Smooth muscle cell (in vitro differentiated cells): ENCODE measurements at regions not wholly inside any gene's neighbourhood (a gene's known extent, or its start where the extent isn't known, plus 50 kb on each side); places are given as distances from the start of the nearest gene placed in this dataset.

ENCODE experiments used
- DNase-seq: peaks from one replicate; lab custom pipeline; 2025; ENCODE audit not compliant: unreplicated experiment; lab: John Stamatoyannopoulos, UW
- H2AFZ ChIP-seq: fragments of 200-600 bp; sonication (generic); 2 replicates; pipeline ENCODE4 v1.6.0; 2016; ENCODE audit warnings: antibody characterized with exemption, low read depth, mild to moderate bottlenecking
- H3F3A ChIP-seq: fragments of 200-600 bp; sonication (generic); 2 replicates; pipeline ENCODE4 v1.6.0; 2017; ENCODE audit warnings: antibody characterized with exemption, low read depth
- H3K27ac ChIP-seq: fragments of 200-600 bp; sonication (generic); 2 replicates; pipeline ENCODE4 v1.5.1; 2016; ENCODE audit warnings: low read depth, mild to moderate bottlenecking
- H3K27me3 ChIP-seq: fragments of 200-600 bp; sonication (generic); 2 replicates; pipeline ENCODE4 v1.6.1; 2016; ENCODE audit warnings: low read depth, mild to moderate bottlenecking
- H3K36me3 ChIP-seq: fragments of 200-600 bp; sonication (generic); 2 replicates; pipeline ENCODE4 v1.5.1; 2016; ENCODE audit warnings: low read depth
- H3K4me1 ChIP-seq: fragments of 200-600 bp; sonication (generic); 2 replicates; pipeline ENCODE4 v1.5.1; 2016; ENCODE audit warnings: low read depth
- H3K4me2 ChIP-seq: fragments of 200-600 bp; sonication (generic); 2 replicates; pipeline ENCODE4 v1.6.0; 2016; ENCODE audit warnings: mild to moderate bottlenecking
- H3K4me3 ChIP-seq: fragments of 200-600 bp; sonication (generic); 2 replicates; pipeline ENCODE4 v1.5.1; 2016; ENCODE audit warnings: mild to moderate bottlenecking
- H3K79me2 ChIP-seq: fragments of 200-600 bp; sonication (generic); 2 replicates; pipeline ENCODE4 v1.6.0; 2016; ENCODE audit warnings: low read depth, mild to moderate bottlenecking
- H3K9ac ChIP-seq: fragments of 200-600 bp; sonication (generic); 2 replicates; pipeline ENCODE4 v1.6.0; 2016; ENCODE audit warnings: low read depth
- H3K9me3 ChIP-seq: fragments of 200-600 bp; sonication (generic); replicated peaks from 2 replicates; pipeline ENCODE4 v1.5.1; 2016; ENCODE audit warnings: low read depth
- H4K20me1 ChIP-seq: fragments of 200-600 bp; sonication (generic); 2 replicates; pipeline ENCODE4 v1.6.0; 2016; ENCODE audit warnings: low read depth
- WGBS: methylation state at CpG from one replicate; pipeline ENCODE4 v1.1.7; 2016; ENCODE audit warnings: low lambda C conversion rate; 5-methylcytosine and 5-hydroxymethylcytosine counted together
- TF ChIP-seq, protein P1 (sequence below): fragments of 200-600 bp; sonication (generic); IDR thresholded peaks from 2 replicates; pipeline ENCODE4 v1.5.1; 2017; ENCODE audit warnings: borderline replicate concordance, mild to moderate bottlenecking, antibody characterized with exemption; ENCODE audit not compliant: insufficient read depth, poor library complexity, severe bottlenecking

DNA sequence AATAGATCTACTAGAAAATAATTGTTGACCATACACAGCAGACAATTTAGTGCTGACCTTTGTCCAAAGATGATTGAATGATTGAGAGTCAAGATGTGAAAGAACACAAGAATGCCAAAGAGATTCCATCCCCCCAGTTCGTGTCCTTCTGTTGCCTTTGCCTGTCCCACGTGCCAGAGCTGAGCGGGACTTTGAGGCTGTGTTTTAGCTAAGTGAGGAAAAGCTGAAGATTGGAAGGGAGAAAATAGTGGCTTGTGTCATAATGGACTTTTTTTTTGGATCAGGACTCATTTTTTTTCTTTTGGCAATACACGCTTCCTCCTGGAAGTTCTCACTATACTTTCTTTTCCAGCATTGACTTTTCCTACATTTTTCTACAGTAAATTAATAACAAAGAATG lies 206.6 kb upstream of the MDFIC2 start:
- Histone ChIP-seq H3K4me1 (no peaks in the 10 kb centered on the region), H3F3A (no peaks in the 10 kb centered on the region), H2AFZ (no peak overlapping the region), H3K27ac (no peak overlapping the region), H4K20me1 (no peaks in the 10 kb centered on the region), H3K9me3 (no peaks in the 10 kb centered on the region), H3K4me3 (no peak overlapping the region), H3K79me2 (no peaks in the 10 kb centered on the region), H3K36me3 (no peaks in the 10 kb centered on the region), H3K9ac (no peak overlapping the region), H3K27me3 (no peaks in the 10 kb centered on the region), H3K4me2 (no peak overlapping the region)
- TF ChIP-seq, protein P1, sequence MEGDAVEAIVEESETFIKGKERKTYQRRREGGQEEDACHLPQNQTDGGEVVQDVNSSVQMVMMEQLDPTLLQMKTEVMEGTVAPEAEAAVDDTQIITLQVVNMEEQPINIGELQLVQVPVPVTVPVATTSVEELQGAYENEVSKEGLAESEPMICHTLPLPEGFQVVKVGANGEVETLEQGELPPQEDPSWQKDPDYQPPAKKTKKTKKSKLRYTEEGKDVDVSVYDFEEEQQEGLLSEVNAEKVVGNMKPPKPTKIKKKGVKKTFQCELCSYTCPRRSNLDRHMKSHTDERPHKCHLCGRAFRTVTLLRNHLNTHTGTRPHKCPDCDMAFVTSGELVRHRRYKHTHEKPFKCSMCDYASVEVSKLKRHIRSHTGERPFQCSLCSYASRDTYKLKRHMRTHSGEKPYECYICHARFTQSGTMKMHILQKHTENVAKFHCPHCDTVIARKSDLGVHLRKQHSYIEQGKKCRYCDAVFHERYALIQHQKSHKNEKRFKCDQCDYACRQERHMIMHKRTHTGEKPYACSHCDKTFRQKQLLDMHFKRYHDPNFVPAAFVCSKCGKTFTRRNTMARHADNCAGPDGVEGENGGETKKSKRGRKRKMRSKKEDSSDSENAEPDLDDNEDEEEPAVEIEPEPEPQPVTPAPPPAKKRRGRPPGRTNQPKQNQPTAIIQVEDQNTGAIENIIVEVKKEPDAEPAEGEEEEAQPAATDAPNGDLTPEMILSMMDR, result no peak
- DNase-seq, result no peak
- WGBS, result 82% methylated on average over 4 of the region's 4 CpGs

DNA sequence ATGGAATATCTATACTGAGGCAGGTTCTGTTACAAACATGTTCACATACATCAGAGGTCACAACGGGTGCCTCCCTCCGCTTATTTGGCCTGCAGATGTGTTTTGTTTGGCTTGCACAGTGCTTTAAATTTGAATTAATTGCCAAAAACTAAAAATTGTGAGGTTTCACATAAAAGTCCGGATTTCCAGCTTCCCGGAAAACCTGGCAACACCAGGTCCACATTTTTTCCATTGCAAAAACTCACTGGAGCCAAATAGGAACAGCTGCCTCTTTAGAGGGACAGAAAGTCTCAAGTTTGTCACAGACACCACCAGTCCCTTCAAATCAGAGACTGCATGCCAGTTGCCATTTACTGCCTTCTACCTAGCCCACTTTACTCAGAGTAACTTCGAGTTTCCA lies 205.9 kb upstream of the MDFIC2 start:
- H3K27ac ChIP-seq, result no peak overlapping the region
- no peaks in the 10 kb centered on the region for H3K9me3 ChIP-seq
- no peak overlapping the region for H3K4me2 ChIP-seq
- H3K36me3 ChIP-seq, result no peaks in the 10 kb centered on the region
- no peaks in the 10 kb centered on the region for H3F3A ChIP-seq
- 93% methylated on average over 5 of the region's 5 CpGs for WGBS
- TF ChIP-seq, protein P1, result no peak
- H3K4me1 ChIP-seq, result no peaks in the 10 kb centered on the region
- H3K9ac ChIP-seq, result no peak overlapping the region
- H3K27me3 ChIP-seq, result no peaks in the 10 kb centered on the region
- H3K79me2 ChIP-seq, result no peaks in the 10 kb centered on the region
- H2AFZ ChIP-seq, result no peak overlapping the region
- no peaks in the 10 kb centered on the region for H4K20me1 ChIP-seq
- no peak overlapping the region for H3K4me3 ChIP-seq
- no peak for DNase-seq

DNA sequence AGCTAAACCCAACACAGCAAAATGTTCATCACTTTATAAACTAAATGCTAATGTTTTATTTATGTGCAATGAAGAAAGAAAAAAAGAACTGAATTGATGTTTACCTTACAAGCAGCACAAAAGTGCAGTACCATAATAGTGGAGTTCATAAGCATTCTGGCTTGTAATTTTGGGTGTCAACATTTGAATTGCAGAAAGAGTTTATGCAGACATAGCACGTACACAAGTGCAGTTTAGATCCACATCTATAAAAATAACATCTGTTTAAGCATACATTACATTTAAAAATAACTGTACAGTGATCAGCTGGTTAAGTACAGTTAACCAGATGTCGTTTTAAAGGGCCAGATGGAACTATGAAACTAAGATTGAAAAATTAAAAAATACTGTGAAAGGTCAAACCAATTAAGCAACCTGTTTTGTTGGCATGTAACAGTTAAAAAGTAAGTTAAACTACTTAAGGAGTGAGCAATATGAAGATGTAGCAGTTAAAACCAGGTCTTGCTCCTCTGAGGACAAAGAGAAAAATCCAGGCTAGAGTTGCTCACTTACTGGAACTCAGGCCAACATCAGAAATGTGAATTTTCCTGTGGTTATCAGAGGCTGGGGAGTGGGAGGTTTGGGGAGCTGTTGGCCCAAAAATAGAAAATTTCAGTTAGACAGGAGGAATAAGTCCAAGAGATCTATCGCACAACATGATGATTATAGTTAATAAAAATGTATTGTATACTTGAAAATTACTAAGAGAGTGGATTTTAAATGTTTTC lies 204.9 kb upstream of the MDFIC2 start:
- H3K4me3 ChIP-seq, result no peak overlapping the region
- H3K27ac ChIP-seq, result no peak overlapping the region
- TF ChIP-seq, protein P1, result no peak
- no peaks in the 10 kb centered on the region for H3K9me3 ChIP-seq
- no peak overlapping the region for H3K9ac ChIP-seq
- H3K36me3 ChIP-seq, result no peaks in the 10 kb centered on the region
- H3K27me3 ChIP-seq, result no peaks in the 10 kb centered on the region
- H3F3A ChIP-seq, result no peaks in the 10 kb centered on the region
- no peak overlapping the region for H3K4me2 ChIP-seq
- 80% methylated on average over 3 of the region's 3 CpGs for WGBS
- DNase-seq, result no peak
- no peaks in the 10 kb centered on the region for H3K4me1 ChIP-seq
- H3K79me2 ChIP-seq, result no peaks in the 10 kb centered on the region
- H2AFZ ChIP-seq, result no peak overlapping the region
- H4K20me1 ChIP-seq, result no peaks in the 10 kb centered on the region

DNA sequence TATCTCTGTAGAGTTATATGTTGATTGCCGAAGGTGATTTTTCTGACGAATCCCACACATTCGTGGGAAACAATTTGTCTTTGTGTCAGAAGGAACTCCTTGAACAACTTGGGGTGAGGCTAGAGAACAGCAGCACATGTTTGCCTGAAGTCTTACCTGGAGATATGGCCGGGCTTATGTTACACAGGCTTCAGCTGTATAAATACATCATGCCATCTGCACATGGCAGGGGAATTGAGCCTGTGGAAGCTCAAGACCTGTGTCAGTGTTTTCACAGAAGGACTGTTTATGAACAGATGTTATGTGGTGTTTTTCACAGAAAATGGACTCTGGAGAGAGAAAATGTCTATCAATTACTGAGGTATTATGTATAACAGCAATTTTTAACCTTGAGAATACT lies 203.6 kb upstream of the MDFIC2 start:
- Histone ChIP-seq H3K79me2 (no peaks in the 10 kb centered on the region), H3K36me3 (no peaks in the 10 kb centered on the region), H3F3A (no peaks in the 10 kb centered on the region), H3K27me3 (no peaks in the 10 kb centered on the region), H2AFZ (no peak overlapping the region), H3K4me3 (no peak overlapping the region), H4K20me1 (no peaks in the 10 kb centered on the region), H3K4me2 (no peak overlapping the region), H3K27ac (no peak overlapping the region), H3K9me3 (no peaks in the 10 kb centered on the region), H3K4me1 (no peaks in the 10 kb centered on the region), H3K9ac (no peak overlapping the region)
- 92% methylated on average over 4 of the region's 4 CpGs for WGBS
- TF ChIP-seq, protein P1, result no peak
- DNase-seq, result no peak
